Adrenal gland (tissue), 5 donors: ENCODE measurements at regions not wholly inside any gene's neighbourhood (a gene's known extent, or its start where the extent isn't known, plus 50 kb on each side); places are given as distances from the start of the nearest gene placed in this dataset.

Experiments used
- CTCF ChIP-seq, 6 experiments: fragments of 450-650 bp in 4 of 6; fragments of 200-600 bp in 2 of 6; sonication (generic) in 1 of 6; IDR thresholded peaks; 1 replicate in 5 of 6; 2 replicates in 1 of 6; pipeline versions ENCODE4 v1.5.1 to v1.8.0; 2016 to 2021; ENCODE audit warnings: antibody characterized with exemption in 6 of 6, mild to moderate bottlenecking in 2 of 6, moderate library complexity in 1 of 6
- POLR2A ChIP-seq, 2 donors: fragments of 450-650 bp; IDR thresholded peaks; one replicate each; pipeline ENCODE4 v1.6.1; 2017; ENCODE audit warnings: antibody characterized with exemption in 2 of 2, mild to moderate bottlenecking in 2 of 2, moderate library complexity in 1 of 2
- donor health status: DM: no; HTN: no; CAD: no.

GRCh38 chr3:20488151-20488550 lies 302.1 kb upstream of the SGO1 start:
- no peak for TF ChIP-seq POLR2A (IDR thresholded peaks at IDR 0.05)
- TF ChIP-seq CTCF (IDR thresholded peaks at IDR 0.05): no peak
